NCI-H2171 treated with DMSO at 0.1 percent for 48 hours (cell line): ENCODE measurements at regions not wholly inside any gene's neighbourhood (a gene's known extent, or its start where the extent isn't known, plus 50 kb on each side); places are given as distances from the start of the nearest gene placed in this dataset.

Experiments used
- DNase-seq: peaks from one replicate; lab custom pipeline; 2025; lab: John Stamatoyannopoulos, UW

GRCh38 chr7:26513948-26514347, 222.3 kb downstream of the SNX10 start:
- no peak for DNase-seq

DNA sequence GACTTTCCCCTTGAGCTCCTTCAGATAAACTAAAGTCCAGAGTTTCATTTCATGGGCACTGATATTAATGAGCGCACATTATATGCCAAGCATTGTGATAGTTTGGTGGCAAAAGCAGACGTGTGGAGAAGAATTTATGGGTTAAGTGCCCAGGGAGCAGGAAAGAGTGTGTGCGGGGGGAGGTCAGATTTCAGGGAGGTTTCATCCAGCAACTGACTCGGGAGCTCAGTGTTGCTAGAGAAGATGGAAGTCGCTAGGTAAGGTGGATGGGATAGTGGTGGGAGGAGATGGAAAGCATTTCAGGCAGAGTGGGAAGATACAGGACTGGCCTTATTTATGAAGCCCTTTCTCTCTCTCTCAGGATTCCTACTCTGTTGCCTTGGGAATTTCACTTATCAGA, 223.0 kb downstream of the SNX10 start:
- DNase-seq, result no peak

GRCh38 chr7:26515314-26515842, 223.7 kb downstream of the SNX10 start:
- DNase-seq, result peak; percentile 38

GRCh38 chr7:26520483-26520882, 228.8 kb downstream of the SNX10 start:
- no peak for DNase-seq

GRCh38 chr7:26522633-26523032, 231.0 kb downstream of the SNX10 start:
- DNase-seq, result no peak

DNA sequence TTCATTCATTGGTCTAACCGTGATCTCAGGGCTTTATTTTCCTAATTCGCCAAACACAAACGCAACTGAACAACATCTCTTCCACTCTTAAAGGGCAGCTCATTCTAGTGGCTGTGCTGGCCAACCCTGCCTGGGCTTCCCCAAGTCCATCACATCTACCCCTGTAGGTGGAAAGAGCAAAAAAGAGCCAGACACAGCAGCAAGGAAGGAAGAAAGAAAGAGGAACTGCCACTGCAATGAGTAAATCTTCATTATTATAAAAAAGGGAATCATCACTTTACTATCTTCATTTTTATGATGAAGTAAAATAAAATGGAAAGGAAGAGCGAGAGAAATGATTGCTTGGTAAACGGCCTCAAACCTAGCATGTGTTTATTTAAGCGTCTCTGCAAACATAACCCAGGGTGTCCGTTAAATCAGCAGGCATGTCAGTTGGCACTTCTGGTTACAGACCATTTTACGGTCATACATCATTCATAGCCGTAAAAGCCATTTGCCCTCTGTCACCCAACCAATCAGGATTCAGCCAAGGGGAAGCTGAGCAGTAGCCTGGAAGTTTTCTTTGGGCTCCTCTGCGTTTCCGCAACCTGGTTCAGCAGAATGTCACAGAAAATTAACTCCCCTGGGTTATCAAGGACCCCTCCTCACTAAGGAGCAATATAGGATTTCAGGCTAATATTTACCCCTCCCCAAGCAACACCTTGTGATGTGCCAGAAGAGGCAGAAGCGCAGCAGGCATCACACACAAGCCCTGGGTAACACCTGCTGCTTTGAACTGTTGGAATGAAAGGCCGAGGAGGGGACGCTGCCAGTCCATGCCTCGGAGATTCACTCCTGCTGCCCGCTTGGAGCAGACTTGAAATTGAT, 234.0 kb downstream of the SNX10 start:
- no peak for DNase-seq

DNA sequence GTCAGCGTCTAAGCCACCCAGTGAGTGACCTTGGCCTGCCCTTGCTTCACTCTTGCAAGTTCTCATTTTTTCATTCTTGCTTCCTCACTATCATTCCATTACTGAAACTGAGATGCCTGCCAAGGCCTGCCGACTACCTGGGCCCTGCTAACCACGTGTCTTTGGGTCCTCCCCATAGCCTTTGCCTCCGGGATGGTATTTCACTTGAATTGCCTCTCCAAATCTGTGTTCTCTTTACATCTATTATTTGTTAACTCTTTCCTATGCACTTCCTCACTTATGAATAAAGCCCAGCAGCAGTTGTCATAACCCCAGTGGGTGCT, 234.6 kb downstream of the SNX10 start:
- no peak for DNase-seq

DNA sequence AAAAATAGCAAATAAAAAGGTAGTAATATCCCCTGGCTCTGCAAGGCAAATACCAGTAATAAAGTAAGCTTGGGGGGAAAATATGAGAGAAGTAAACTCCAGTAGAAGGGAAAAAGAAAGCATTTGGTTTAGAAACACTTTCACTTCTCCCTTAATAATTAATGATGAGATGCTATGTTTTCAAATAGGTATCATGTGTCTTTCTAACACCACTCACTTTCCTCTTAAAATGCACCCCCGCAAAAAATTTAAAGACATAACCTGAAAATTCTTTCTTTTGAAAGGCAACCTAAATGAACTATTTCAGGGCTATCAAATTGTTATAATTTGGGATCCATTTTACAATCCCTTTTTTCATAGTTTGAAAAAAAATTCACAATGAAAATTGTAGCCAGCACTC, 240.3 kb downstream of the SNX10 start:
- no peak for DNase-seq

DNA sequence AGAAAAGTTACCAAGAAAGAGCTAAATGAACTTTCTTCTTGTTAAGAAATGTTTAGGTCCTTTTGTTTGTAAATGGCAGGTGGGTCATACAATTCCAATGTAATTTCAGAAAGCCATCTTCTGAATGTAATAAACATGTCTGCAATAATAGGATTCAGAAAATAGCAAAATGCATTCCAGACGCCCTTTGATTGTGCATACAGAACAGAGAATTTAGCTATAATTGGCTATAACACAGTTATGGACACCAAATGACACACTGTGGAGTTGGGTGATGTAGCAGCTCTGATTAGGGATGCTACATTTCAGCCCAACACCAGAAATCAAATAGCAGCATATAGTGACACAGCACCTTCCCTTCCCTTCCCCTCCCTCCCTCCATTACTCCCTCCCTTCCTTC, 240.8 kb downstream of the SNX10 start:
- DNase-seq, result no peak

GRCh38 chr7:26533217-26533616, 241.6 kb downstream of the SNX10 start:
- no peak for DNase-seq

DNA sequence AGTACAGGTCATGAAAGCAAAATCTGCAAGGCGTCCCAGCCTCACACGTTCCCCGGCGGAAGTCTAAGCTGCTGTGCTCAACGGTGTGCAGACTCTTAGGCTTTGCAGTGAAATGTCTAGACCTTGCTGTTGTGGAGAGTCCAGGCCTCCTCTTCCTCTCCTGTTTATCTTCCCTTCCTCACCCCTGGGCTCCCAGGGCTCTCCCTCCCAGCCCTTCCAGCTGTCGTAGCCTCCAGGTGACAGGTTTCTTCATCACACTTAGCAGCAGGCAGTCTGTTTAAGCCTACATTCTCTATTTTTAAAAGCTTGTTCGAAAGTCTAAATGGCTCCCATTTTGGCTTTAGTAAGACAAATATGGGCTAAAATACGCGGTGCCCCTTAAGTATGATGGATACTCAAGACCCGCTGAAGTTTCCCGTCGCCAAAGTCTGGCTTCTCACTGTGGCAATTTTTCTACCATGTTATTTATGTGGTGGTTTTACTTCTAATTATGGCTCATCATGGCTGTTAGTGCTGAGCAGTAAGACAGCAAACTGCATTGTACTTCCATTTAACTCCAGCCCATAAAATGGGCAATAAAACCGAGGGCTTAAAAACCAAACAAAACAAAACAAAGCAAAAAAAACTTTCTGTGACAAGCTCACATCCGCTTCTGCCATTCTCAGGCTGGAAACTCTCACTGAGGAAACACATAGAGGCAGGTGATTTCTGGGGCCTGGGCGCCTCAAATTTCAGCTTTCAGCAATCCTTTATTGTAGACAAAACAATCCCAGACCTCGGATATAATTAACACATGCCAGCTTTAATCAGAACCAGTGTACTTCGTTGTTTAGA, 243.2 kb downstream of the SNX10 start:
- peak; percentile 28 for DNase-seq

DNA sequence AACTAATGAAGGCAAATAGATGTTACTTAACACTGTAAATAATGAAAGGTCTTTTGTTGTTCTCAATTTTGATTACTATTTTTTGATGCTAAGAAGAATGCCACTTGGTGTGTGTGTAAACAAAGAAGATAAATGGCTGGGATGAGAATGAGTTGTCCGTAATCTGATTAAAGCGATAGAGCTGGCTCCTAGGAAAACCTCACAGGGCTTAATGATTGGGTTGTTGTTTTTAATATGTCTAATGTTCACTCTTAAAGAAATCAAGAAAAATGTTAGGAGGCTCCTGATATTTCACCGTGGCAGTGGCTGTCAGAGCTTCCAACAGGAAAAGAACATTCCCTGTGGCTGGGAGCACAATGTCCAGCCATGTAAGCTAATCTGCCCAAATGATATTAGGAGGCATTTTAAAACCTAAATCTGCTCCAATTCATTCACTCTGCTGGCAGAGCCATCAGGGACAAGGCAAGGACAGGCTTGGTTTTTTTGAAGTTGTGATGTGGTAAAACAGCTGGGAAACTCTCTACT, 243.9 kb downstream of the SNX10 start:
- no peak for DNase-seq

GRCh38 chr7:26538216-26538615, 246.6 kb downstream of the SNX10 start:
- peak; percentile 10 for DNase-seq

- no peak for DNase-seq
These were observed 247.0 kb downstream of the SNX10 start for GRCh38 chr7:26538689-26539088.

- DNase-seq, result no peak
These were observed 251.7 kb downstream of the SNX10 start for GRCh38 chr7:26543340-26543739.

- no peak for DNase-seq
These were observed 252.3 kb downstream of the SNX10 start for GRCh38 chr7:26543951-26544350.

GRCh38 chr7:26546508-26547053, 254.9 kb downstream of the SNX10 start:
- no peak for DNase-seq

DNA sequence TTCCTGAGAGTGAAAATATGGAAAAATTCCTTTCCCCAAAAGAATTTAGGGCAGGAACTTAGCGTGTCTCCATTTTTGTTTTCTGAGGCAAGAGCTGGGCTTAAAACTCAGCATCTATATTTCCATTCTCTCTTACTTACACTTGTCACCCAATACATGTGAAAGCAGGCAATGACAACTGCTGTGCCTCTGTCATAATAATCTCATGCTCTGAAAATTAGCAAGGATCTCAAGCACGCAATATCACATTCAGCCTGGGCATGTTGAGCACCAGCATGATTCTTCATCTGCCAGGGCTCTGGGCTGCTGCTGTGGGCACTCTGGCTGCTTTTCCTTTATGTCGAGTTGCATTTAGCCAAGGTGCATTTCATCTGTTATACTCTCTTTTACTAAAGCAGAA, 255.5 kb downstream of the SNX10 start:
- no peak for DNase-seq

- no peak for DNase-seq
These were observed 257.8 kb downstream of the SNX10 start for GRCh38 chr7:26549281-26549944.

DNA sequence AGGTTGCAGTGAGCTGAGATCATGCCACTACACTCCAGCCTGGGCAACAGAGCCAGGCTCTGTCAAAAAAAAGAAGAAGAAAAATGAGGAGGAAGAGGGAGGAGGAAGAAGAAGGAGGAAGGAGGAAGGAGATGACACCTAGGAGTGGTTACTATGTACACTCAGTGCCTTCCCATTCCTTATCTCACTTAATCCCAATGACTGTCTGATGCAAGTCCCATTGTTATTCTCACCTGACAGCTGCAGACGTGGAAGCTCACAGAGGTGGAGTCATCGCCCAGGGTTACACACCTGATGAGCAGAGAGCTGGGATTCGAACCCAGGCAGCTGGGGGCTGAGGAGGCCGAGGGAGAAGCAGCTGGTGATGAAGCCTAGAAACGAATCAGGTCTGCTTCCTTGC, 258.8 kb downstream of the SNX10 start:
- no peak for DNase-seq

- no peak for DNase-seq
These were observed 260.1 kb downstream of the SNX10 start for GRCh38 chr7:26551740-26552139.

- DNase-seq, result no peak
These were observed 261.5 kb downstream of the SNX10 start for GRCh38 chr7:26553128-26553527.
